WERI-Rb-1 (cell line): ENCODE measurements at regions not wholly inside any gene's neighbourhood (a gene's known extent, or its start where the extent isn't known, plus 50 kb on each side); places are given as distances from the start of the nearest gene placed in this dataset.

Experiments used
- DNase-seq: peaks from one replicate; pipeline ENCODE4 v3.0.0-alpha.2; 2020
- H3K27ac ChIP-seq: fragments of 250-450 bp; sonication (Bioruptor Pico); 2 replicates; pipeline ENCODE4 v1.5.1; 2020; ENCODE audit warnings: mild to moderate bottlenecking, moderate library complexity
- H3K27me3 ChIP-seq: fragments of 250-450 bp; sonication (Bioruptor Pico); 2 replicates; pipeline ENCODE4 v1.5.1; 2021; ENCODE audit warnings: mild to moderate bottlenecking, low read depth, moderate library complexity; ENCODE audit not compliant: insufficient read depth, severe bottlenecking
- H3K36me3 ChIP-seq: fragments of 250-450 bp; sonication (Bioruptor Pico); 2 replicates; pipeline ENCODE4 v1.5.1; 2020; ENCODE audit warnings: mild to moderate bottlenecking, moderate library complexity
- H3K4me3 ChIP-seq: 2 replicates; pipeline ENCODE4 v1.5.1; 2011; ENCODE audit warnings: low read depth, mild to moderate bottlenecking, control low read depth, low read length
- H3K9me3 ChIP-seq: fragments of 250-450 bp; sonication (Bioruptor Pico); 2 replicates; pipeline ENCODE4 v1.5.1; 2021; ENCODE audit warnings: mild to moderate bottlenecking, moderate library complexity; ENCODE audit not compliant: severe bottlenecking
- TF ChIP-seq, protein P1 (sequence below): IDR thresholded peaks from 2 replicates; pipeline ENCODE4 v1.5.1; 2011; ENCODE audit warnings: low read depth, mild to moderate bottlenecking, control low read depth, inconsistent platforms, low read length

GRCh38 chr10:84933402-84933801 is 605.0 kb downstream of the CCSER2 start:
- Histone ChIP-seq H3K27me3 (no peaks in the 10 kb centered on the region), H3K4me3 (no peak overlapping the region), H3K36me3 (no peaks in the 10 kb centered on the region), H3K27ac (no peak overlapping the region), H3K9me3 (no peaks in the 10 kb centered on the region)
- TF ChIP-seq, protein P1, sequence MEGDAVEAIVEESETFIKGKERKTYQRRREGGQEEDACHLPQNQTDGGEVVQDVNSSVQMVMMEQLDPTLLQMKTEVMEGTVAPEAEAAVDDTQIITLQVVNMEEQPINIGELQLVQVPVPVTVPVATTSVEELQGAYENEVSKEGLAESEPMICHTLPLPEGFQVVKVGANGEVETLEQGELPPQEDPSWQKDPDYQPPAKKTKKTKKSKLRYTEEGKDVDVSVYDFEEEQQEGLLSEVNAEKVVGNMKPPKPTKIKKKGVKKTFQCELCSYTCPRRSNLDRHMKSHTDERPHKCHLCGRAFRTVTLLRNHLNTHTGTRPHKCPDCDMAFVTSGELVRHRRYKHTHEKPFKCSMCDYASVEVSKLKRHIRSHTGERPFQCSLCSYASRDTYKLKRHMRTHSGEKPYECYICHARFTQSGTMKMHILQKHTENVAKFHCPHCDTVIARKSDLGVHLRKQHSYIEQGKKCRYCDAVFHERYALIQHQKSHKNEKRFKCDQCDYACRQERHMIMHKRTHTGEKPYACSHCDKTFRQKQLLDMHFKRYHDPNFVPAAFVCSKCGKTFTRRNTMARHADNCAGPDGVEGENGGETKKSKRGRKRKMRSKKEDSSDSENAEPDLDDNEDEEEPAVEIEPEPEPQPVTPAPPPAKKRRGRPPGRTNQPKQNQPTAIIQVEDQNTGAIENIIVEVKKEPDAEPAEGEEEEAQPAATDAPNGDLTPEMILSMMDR: no peak
- peak; percentile 8 for DNase-seq

DNA sequence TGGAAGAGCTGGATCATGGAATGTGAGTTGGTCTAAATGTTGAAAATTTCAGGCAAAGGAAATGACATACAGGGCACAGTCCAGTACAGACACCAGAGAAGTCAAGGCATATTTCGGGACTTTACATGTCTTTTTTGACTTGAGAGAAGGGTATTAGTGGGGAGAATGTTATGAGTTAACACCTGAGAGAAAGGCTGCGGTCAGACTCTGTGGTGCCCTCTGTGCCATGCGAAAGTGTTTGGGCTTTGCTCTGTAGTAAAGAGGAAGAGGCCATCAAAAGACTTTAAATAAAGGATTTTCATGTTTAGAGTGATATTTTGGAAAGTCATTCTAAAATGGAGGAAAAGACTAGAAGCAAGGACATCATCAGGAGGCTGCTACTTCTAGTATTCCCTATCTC is 607.4 kb downstream of the CCSER2 start:
- Histone ChIP-seq H3K36me3 (no peaks in the 10 kb centered on the region), H3K27me3 (no peaks in the 10 kb centered on the region), H3K27ac (no peak overlapping the region), H3K4me3 (no peak overlapping the region), H3K9me3 (no peaks in the 10 kb centered on the region)
- no peak for DNase-seq
- TF ChIP-seq, protein P1: no peak

DNA sequence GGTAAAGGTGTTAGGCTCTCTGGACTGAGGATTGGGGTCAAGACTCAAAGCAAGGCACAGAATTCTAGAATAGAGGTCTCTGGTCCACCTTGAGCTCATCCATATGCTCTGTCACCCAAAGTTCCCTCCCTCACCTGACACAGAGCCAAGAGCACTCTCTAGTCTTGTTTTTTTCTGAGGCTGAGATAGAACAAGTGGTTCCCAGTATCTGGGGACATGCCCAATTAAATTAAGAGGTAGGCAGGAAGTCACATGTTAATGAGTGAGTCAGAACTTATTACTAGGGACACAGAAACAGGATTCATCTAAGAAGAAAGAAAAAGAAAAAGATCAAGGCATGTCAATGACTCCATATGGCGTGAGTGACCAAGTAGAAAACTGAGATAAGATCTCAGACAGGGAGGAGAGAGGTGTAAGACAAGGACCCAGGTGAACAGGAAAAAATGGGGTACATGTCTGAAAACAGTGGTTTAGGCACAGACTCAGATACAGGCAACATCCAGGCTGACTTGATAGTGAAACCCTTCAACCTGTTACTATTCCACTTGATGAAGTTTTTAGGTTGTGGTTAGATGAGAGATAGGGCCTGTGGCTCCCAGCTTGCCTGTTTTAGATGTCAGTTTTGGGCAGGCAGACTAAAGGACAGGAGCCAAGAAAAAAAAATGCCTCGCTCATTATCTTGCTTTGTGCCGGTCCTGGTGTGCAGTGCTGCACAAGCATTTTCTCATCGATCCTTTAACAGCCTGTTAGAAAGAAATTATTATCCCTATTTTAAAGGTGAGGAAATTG is 609.9 kb downstream of the CCSER2 start:
- Histone ChIP-seq H3K27ac (no peak overlapping the region), H3K27me3 (no peaks in the 10 kb centered on the region), H3K4me3 (no peak overlapping the region), H3K9me3 (no peaks in the 10 kb centered on the region), H3K36me3 (no peaks in the 10 kb centered on the region)
- no peak for DNase-seq
- TF ChIP-seq, protein P1: no peak

DNA sequence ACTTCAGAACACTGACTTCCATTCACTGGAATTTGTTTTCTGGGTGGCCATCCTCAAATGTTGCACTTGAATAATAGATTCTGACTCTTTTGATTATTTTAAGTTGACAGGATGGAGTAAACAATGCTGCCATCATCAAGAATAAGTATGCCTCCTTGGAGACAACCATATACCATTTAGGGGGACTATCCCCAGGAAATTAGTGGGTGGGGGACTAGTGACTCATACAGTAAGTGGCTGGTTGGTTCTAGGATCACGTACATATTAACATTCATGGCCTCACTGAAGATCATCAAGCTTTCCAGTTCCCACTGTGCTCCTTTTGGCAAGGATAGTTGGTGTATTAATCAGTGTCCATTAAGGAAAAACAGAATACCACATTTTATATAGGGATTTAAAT is 615.2 kb downstream of the CCSER2 start:
- H3K9me3 ChIP-seq: no peaks in the 10 kb centered on the region
- H3K36me3 ChIP-seq: no peaks in the 10 kb centered on the region
- TF ChIP-seq, protein P1: no peak
- no peaks in the 10 kb centered on the region for H3K27me3 ChIP-seq
- H3K27ac ChIP-seq: no peak overlapping the region
- DNase-seq: no peak
- no peak overlapping the region for H3K4me3 ChIP-seq

GRCh38 chr10:84944187-84944586 is 615.8 kb downstream of the CCSER2 start:
- Histone ChIP-seq H3K27me3 (no peaks in the 10 kb centered on the region), H3K36me3 (no peaks in the 10 kb centered on the region), H3K27ac (no peak overlapping the region), H3K4me3 (no peak overlapping the region), H3K9me3 (no peaks in the 10 kb centered on the region)
- TF ChIP-seq, protein P1: no peak
- no peak for DNase-seq

DNA sequence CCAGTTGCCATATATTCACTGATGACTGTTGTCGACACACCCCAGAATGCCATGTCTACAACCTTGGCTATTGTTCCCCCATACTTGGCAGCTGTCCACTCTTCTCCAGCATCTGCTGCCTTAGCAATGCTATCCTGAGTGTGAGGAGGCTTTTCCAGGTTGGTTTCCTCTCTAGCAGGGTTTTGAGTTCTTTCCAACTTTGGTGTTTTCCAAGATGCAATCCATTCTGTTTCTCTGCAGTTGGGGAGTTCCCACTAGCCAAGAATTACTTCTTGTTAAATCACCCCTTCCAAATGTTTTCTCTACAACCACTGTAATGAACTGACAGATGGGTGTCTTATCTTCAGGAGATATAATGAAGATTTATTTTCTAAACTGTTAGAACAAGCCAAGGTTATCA is 617.4 kb downstream of the CCSER2 start:
- no peak overlapping the region for H3K27ac ChIP-seq
- no peak for DNase-seq
- TF ChIP-seq, protein P1: no peak

More for the DNA sequence above, 617.4 kb downstream of the CCSER2 start:
- H3K27me3 ChIP-seq: no peaks in the 10 kb centered on the region
- H3K36me3 ChIP-seq: no peaks in the 10 kb centered on the region
- H3K4me3 ChIP-seq: no peak overlapping the region
- H3K9me3 ChIP-seq: no peaks in the 10 kb centered on the region
